22Rv1 (cell line): ENCODE measurements at regions not wholly inside any gene's neighbourhood (a gene's known extent, or its start where the extent isn't known, plus 50 kb on each side); places are given as distances from the start of the nearest gene placed in this dataset.

ENCODE experiments used
- H3K27ac ChIP-seq: fragments of 450-650 bp; 2 replicates; pipeline ENCODE4 v1.5.1; 2017
- ZFX ChIP-seq: fragments of 450-650 bp; IDR thresholded peaks from 2 replicates; pipeline ENCODE4 v1.6.1; 2017; ENCODE audit warnings: antibody characterized with exemption, borderline replicate concordance
- TF ChIP-seq, protein P1 (sequence below): fragments of 450-650 bp; IDR thresholded peaks from 2 replicates; pipeline ENCODE4 v1.5.1; 2017; ENCODE audit warnings: mild to moderate bottlenecking

DNA sequence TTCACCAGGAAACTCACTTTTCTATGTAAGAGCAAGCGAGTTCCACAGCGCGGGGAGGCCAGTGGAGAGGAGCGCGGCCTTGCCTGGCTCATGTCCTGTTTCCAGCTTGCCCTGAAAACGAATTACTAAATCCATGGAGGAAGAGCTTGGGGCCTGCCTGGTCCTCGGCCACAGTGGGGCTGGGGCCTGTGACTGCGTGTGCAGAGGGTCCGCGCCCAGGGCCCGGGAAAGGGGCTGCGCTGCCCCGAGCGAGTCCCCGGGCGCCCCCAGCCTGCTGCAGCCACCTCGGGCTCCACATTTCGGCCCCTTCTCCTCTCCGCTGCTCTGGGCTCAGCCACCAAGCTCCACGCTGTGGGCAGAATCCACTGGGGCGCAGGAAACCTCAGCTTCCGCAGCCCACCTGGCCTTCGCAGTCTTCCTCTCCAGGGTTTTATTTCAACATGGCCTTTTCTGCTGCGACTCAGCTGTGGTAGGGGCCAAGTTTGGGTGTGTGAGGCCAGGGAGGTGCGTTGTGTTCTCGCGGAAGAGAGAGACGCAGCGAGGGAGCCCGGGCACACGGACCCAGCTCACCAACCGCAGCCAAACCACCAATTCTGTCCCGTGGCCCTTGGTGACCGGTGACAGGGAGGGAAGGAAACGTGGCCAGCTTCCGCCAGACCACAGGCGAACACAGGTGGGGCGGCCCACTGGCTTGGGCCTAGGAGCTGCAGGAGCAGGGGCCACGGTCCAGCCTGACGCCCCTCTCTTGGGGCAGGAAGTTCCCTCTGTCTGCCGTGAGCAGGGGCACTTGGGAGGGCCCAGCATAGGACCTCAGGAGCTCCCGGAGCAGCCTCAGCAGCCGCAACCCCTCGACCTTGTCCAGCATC is 211.4 kb downstream of the ERMARD start:
- H3K27ac ChIP-seq = no peak overlapping the region
- TF ChIP-seq ZFX = no peak
- TF ChIP-seq, protein P1, sequence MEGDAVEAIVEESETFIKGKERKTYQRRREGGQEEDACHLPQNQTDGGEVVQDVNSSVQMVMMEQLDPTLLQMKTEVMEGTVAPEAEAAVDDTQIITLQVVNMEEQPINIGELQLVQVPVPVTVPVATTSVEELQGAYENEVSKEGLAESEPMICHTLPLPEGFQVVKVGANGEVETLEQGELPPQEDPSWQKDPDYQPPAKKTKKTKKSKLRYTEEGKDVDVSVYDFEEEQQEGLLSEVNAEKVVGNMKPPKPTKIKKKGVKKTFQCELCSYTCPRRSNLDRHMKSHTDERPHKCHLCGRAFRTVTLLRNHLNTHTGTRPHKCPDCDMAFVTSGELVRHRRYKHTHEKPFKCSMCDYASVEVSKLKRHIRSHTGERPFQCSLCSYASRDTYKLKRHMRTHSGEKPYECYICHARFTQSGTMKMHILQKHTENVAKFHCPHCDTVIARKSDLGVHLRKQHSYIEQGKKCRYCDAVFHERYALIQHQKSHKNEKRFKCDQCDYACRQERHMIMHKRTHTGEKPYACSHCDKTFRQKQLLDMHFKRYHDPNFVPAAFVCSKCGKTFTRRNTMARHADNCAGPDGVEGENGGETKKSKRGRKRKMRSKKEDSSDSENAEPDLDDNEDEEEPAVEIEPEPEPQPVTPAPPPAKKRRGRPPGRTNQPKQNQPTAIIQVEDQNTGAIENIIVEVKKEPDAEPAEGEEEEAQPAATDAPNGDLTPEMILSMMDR = no peak

DNA sequence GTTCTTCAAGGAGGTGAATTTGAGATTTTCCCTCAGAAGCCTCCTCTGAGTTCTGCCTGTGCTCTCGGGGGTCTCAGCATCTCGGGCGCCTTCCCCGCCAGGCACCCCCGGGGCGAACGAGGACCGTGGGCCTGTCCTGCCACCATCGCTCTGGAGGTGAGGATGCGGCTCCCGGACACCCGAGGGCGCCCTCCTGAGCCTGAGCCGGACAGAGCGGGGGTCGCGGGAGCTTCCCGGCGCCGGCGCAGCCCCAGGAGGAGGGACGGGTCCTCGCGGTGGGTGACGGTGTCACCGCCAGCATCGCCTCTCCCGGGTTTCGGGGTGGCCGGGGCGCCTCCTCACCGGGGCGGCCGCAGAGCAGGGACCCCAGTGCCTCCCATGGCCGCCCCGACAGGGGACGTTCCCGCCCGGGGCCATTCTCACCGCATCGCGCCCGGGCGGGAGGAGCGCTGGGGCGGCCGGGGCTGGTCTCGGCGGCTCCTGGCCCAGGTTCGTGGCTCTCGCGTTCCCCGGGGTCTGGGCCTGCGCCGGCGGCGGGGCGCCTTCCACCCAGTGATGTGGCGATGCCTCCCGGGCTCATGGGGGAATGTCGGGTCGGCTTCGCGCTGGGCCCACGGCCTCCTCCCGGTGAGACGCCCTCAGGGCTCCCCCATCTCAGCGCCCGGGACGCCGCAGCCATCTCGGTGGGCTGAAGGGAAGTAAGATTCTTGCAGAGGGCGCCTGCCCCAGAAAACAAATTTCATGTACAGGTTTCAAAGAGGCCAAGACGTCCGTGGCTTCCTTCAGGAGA is 210.5 kb downstream of the ERMARD start:
- no peak for TF ChIP-seq ZFX
- TF ChIP-seq, protein P1 = no peak; the same call in 1 of the 2 replicates
- no peak overlapping the region for H3K27ac ChIP-seq

DNA sequence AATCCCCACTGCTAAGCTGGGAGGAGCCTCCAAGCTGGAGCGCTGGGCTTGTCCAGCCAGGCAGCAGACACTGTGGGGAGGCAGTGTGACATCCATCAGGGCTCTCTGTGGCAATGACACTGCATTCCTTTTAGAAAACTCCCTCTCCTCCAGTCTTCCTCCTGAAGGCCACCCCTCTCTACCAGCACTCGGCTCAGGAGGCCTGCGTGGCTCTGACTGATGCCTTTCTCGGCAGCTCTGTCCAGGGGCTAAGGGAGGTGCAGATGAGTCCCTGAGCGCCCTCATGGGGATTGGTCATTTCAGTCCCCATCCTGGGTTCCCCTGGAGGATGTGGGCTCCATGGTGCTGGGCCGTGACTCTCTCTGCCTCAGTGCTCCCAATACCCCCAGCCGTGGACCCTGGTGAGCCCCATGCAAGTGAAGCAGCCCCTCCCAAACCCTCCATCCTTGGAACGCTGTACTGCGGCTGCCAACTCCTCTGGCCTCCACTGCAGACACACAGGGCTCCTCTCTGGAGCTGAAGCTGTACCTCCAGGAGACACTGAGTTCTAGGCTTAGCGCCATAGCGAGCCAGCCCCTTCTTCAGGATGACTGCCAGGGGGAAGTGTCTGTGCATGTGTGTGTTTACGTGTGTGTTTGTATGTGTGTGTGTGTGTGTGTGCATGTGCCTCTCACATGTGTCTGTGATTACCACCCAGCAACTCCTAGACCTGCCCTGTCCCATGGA is 209.6 kb downstream of the ERMARD start:
- TF ChIP-seq, protein P1 = no peak
- no peak for TF ChIP-seq ZFX
- H3K27ac ChIP-seq = no peak overlapping the region

DNA sequence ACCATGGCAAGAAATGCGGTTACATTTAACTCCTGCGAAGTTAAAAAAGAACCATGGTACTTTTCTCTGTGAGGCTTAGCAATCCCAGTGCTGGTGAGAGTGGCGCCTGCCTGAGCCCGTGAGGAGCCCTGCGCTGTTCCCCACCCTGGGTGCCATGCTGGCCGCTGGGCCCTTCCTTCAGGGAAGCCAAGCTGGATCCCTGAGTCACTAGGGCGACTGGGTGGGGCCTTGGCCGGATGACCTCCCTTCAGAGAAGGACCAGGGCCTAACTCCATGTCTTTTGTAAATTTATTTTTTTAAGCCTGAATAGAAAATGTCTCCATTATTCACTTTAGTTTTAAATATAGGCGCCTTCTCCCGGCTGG is 209.1 kb downstream of the ERMARD start:
- no peak overlapping the region for H3K27ac ChIP-seq
- TF ChIP-seq, protein P1 = no peak
- TF ChIP-seq ZFX = no peak

DNA sequence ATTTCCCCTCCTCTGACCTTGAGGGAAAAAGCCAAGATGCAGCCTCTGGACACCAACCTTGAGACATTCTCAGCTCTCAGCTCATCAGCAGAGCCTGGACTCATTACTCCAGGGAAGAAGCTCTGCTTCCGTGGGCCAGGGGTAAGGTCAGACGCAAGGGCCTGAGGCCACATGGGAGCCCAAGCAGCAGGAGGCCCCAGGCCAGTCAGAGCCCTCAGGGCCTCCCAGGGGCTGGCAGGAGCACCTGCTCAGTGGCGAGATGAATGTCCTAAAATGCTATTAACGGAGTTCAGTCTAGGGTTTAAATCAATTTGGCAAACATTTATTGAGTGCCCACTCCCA is 208.6 kb downstream of the ERMARD start:
- TF ChIP-seq ZFX = no peak
- TF ChIP-seq, protein P1 = no peak
- H3K27ac ChIP-seq = no peak overlapping the region

DNA sequence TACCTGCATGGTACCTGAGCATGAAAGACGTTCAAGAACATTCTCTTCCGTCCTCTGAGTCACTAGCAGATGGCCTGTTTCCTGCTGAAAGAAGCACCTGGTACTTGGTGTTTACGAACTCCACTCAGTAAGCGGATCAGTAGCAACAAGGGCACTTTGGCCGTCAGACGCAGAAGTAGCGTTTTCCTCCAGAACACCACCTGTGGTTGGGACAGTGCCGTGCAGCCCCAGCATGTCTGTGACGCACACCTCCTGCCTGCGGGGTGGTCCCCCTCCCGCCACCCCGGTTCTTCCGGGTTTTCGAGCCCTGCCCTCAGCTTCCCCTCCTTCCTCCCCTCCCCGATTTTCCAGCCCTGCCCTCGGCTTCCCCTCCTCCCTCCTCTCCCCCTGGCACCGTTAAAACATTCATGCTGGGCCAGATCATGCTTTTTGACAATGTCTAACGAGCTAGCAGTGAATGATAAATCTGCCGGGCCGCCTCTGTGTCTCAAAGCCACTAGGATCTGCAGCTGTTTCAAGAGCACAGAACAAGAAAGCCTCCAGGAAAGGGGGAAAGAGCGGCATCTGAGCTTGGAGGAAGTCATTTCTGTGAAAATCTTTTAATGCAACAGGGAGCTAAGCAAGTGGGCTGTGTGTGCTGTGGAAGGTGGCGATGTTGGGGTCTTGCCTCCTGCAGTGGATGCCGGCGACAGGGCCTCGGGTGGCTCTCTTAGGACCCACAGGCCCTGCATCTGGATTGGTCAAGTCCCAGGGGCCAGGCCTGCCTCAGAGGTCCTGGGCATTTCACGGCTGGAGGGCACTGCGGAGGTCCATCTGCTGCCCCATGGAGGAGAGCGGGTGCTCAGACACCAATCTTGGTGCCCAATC is 207.9 kb downstream of the ERMARD start:
- H3K27ac ChIP-seq = no peak overlapping the region
- TF ChIP-seq ZFX = no peak
- TF ChIP-seq, protein P1 = no peak
